SU-DHL-6 (cell line): ENCODE measurements at regions not wholly inside any gene's neighbourhood (a gene's known extent, or its start where the extent isn't known, plus 50 kb on each side); places are given as distances from the start of the nearest gene placed in this dataset.

Source experiments
- EZH2phosphoT487 ChIP-seq: fragments of 200-600 bp; sonication (generic), shearing (Covaris generic); conservative IDR thresholded peaks from 2 replicates; pipeline ENCODE4 v1.6.1; 2018; ENCODE audit warnings: mild to moderate bottlenecking, antibody characterized with exemption, low read length, moderate library complexity, mixed read lengths
- TF ChIP-seq, protein P1 (sequence below): fragments of 200-600 bp; sonication (generic); IDR thresholded peaks from one replicate; pipeline ENCODE4 v1.5.1; 2017; ENCODE audit warnings: antibody characterized with exemption, mild to moderate bottlenecking, low read length, moderate library complexity; ENCODE audit not compliant: insufficient read depth, poor library complexity, severe bottlenecking

DNA sequence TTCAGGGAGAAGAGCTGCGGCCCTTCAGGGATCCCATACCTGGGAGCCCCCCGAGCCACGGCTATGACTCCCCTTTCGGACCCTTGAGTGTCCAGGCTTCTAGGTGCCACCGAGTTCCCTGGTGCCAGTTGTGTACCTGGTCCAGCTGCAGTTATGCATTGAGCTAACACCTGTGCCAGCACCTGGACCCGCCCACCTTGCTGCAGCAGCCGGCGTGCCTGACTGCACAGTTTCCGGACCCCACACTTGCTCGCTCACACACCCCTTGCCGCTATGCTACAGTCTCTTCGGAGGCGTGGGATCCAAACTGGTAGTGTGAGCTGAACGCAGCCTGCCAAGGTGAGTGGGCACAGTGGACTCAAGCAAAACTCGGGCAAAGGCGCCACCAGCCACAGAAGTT is 284.5 kb upstream of the ROBO1 start:
- TF ChIP-seq, protein P1, sequence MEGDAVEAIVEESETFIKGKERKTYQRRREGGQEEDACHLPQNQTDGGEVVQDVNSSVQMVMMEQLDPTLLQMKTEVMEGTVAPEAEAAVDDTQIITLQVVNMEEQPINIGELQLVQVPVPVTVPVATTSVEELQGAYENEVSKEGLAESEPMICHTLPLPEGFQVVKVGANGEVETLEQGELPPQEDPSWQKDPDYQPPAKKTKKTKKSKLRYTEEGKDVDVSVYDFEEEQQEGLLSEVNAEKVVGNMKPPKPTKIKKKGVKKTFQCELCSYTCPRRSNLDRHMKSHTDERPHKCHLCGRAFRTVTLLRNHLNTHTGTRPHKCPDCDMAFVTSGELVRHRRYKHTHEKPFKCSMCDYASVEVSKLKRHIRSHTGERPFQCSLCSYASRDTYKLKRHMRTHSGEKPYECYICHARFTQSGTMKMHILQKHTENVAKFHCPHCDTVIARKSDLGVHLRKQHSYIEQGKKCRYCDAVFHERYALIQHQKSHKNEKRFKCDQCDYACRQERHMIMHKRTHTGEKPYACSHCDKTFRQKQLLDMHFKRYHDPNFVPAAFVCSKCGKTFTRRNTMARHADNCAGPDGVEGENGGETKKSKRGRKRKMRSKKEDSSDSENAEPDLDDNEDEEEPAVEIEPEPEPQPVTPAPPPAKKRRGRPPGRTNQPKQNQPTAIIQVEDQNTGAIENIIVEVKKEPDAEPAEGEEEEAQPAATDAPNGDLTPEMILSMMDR: no peak
- TF ChIP-seq EZH2phosphoT487: no peak
